ENCODE measurements at regions not wholly inside any gene's neighbourhood (a gene's known extent, or its start where the extent isn't known, plus 50 kb on each side); places are given as distances from the start of the nearest gene placed in this dataset.
"Not testable (repeated sequence)": the region's sequence is repeated elsewhere in the genome, so short reads cannot be mapped to it uniquely, and the experiment has no call there.

DNA sequence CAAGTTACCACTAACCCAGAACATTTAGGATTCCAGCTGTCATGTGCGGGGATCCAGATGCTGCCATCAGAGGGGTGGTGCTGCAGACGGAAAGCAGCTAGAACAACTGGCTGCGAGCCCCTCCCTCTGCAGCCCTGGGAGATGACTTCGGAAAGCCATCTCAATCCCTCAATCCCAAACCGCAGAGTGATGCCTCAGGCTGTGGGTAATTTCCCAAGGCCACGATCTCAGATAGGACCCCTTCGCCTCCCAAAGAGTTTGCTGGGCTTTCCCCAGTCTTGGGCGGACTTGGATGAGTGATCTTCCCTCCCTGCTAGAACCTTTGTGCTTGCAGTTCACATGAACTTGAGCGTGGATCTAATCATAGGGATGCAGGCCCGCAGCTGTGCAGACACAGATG is 71.3 kb upstream of the EN2 start:
- no peaks in the 10 kb centered on the region for H3K36me3 ChIP-seq (ENCODE audit: insufficient read depth, low read length)
- no peak overlapping the region for H3K4me3 ChIP-seq (ENCODE audit: low read depth, low read length)
- H2AFZ ChIP-seq (ENCODE audit: low read length, unreplicated experiment): no peak overlapping the region
- H3K4me1 ChIP-seq (ENCODE audit: control insufficient read depth, insufficient read depth, low read length, unreplicated experiment): no peaks in the 10 kb centered on the region
- H3K27me3 ChIP-seq (ENCODE audit: insufficient read depth, low read length): peaks cover 92% of the 10 kb centered on the region
- H3K79me2 ChIP-seq (ENCODE audit: control insufficient read depth, insufficient read depth, low read length, unreplicated experiment): no peaks in the 10 kb centered on the region
- H3K27ac ChIP-seq (ENCODE audit: low read depth, low read length): no peak overlapping the region

DNA sequence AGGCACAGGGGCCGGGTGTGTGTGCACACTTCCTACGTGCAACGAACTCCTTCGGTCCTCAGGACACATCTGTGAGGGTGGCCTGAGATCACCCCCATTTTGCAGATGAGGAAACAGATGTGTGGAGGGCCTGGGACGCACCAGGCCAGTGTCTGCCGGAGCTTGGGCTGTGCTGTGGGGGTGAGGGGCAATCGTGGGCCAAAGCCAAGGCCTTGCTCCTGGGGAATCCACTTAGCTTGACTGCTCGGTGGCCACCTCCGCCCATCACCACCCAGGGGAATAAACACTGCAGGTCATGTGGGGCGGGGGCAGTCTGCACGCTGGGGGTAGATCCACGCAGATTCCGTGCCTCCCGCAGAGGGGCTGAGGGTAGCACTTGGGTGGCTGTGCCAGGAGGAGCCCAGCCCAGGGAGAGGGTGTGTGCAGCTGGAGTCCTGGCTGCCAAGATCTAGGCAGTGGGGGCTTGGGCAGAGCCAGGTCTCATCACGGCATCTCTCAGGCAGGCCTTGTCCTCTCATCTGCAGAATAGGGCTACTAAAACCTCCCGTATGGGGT is 70.8 kb upstream of the EN2 start:
- no peaks in the 10 kb centered on the region for H3K79me2 ChIP-seq (ENCODE audit: control insufficient read depth, insufficient read depth, low read length, unreplicated experiment)
- H3K4me3 ChIP-seq (ENCODE audit: low read depth, low read length): no peak overlapping the region
- peaks cover 92% of the 10 kb centered on the region for H3K27me3 ChIP-seq (ENCODE audit: insufficient read depth, low read length)
- H3K4me1 ChIP-seq (ENCODE audit: control insufficient read depth, insufficient read depth, low read length, unreplicated experiment): no peaks in the 10 kb centered on the region
- H2AFZ ChIP-seq (ENCODE audit: low read length, unreplicated experiment): no peak overlapping the region
- no peaks in the 10 kb centered on the region for H3K36me3 ChIP-seq (ENCODE audit: insufficient read depth, low read length)
- H3K27ac ChIP-seq (ENCODE audit: low read depth, low read length): no peak overlapping the region

DNA sequence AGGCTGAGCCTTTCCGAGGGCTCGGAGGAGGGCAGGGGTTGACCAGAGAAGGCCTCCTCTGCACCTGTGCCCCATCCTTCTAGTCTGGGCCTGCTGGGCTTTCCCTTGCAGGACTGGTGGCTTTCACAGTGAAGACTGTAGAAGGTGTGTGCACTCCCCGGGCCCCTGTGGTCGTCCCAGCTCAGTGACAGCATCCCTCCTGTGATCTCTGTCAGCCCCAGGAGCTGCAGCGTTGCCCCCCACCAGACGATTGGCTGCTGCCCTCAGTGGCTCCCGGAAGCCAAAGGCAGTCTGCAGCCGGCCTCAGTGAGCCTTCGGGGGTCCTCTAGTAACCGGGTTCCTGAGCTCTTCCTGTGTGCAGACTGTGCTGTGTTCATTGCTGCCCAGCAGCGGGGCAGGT is 69.4 kb upstream of the EN2 start:
- Histone ChIP-seq H3K79me2 (ENCODE audit: control insufficient read depth, insufficient read depth, low read length, unreplicated experiment) (no peaks in the 10 kb centered on the region), H3K27me3 (ENCODE audit: insufficient read depth, low read length) (peaks cover 89% of the 10 kb centered on the region), H3K36me3 (ENCODE audit: insufficient read depth, low read length) (no peaks in the 10 kb centered on the region), H2AFZ (ENCODE audit: low read length, unreplicated experiment) (no peak overlapping the region), H3K27ac (ENCODE audit: low read depth, low read length) (no peak overlapping the region), H3K4me3 (ENCODE audit: low read depth, low read length) (no peak overlapping the region), H3K4me1 (ENCODE audit: control insufficient read depth, insufficient read depth, low read length, unreplicated experiment) (no peaks in the 10 kb centered on the region)

DNA sequence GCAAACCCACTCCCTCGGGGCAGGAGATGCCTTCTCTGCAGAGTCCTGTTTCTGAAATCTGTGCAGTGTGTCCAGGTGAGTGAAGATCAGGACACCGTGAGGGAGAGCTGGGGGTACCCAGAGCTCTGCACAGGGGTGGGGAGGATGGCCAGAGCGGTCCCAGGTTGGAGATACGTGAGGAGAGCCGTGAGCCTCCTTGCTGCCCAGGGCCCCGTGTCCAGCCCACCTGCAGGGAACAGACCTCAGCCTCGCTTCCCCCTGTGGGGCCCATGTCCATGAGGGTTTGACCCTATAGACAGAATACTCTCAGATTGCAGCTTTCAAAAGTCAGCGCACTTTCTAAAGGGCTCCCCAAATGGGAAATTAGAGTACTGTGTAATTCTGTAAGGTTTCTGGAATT is 66.5 kb upstream of the EN2 start:
- H3K36me3 ChIP-seq (ENCODE audit: insufficient read depth, low read length): no peaks in the 10 kb centered on the region
- H3K27me3 ChIP-seq (ENCODE audit: insufficient read depth, low read length): peaks cover 85% of the 10 kb centered on the region
- H3K4me1 ChIP-seq (ENCODE audit: control insufficient read depth, insufficient read depth, low read length, unreplicated experiment): no peaks in the 10 kb centered on the region
- no peak overlapping the region for H2AFZ ChIP-seq (ENCODE audit: low read length, unreplicated experiment)
- H3K79me2 ChIP-seq (ENCODE audit: control insufficient read depth, insufficient read depth, low read length, unreplicated experiment): no peaks in the 10 kb centered on the region
- H3K4me3 ChIP-seq (ENCODE audit: low read depth, low read length): no peak overlapping the region
- H3K27ac ChIP-seq (ENCODE audit: low read depth, low read length): no peak overlapping the region

DNA sequence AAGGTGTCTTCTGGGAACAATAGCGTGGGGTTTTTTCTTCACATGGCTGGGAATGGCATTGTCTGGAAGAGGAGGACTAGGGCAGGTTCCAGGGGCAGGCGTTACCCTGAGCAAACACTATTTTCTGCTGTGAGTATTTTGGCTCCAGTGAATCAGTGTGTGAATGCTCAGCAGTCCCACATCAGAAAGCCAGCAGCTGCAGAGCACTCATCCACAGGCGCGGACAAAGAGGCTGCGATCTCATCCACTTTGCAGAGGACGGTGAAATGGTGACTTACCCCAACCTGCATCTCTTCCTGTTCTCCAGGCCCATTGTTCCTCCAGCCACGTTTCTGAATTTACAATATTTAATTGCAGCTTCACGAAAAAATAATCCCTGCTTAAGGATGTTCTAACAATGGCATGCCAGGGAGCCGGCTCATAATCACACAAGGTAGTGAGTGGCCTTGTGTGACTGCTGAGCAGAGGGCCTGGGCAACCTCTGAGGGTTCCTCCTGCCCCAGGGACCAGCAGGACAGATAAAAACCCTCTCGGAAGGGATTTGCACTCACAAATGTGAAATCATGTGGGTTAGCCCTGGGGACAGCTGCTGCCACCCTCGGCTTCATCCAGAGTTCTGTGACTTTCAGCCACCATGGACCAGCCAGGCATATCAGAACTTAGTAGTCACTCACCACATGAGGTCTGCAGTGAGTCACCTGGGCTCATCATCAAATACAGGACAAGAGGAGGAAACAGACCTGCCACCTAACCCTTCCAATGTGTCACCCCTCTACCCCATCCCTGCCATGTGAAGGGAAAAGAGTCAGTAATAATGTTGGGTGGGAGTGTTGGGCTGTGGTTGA is 65.0 kb upstream of the EN2 start:
- no peak overlapping the region for H3K4me3 ChIP-seq (ENCODE audit: low read depth, low read length)
- H3K36me3 ChIP-seq (ENCODE audit: insufficient read depth, low read length): no peaks in the 10 kb centered on the region
- H3K4me1 ChIP-seq (ENCODE audit: control insufficient read depth, insufficient read depth, low read length, unreplicated experiment): no peaks in the 10 kb centered on the region
- no peaks in the 10 kb centered on the region for H3K79me2 ChIP-seq (ENCODE audit: control insufficient read depth, insufficient read depth, low read length, unreplicated experiment)
- no peak overlapping the region for H3K27ac ChIP-seq (ENCODE audit: low read depth, low read length)
- peaks cover 80% of the 10 kb centered on the region for H3K27me3 ChIP-seq (ENCODE audit: insufficient read depth, low read length)
- no peak overlapping the region for H2AFZ ChIP-seq (ENCODE audit: low read length, unreplicated experiment)

DNA sequence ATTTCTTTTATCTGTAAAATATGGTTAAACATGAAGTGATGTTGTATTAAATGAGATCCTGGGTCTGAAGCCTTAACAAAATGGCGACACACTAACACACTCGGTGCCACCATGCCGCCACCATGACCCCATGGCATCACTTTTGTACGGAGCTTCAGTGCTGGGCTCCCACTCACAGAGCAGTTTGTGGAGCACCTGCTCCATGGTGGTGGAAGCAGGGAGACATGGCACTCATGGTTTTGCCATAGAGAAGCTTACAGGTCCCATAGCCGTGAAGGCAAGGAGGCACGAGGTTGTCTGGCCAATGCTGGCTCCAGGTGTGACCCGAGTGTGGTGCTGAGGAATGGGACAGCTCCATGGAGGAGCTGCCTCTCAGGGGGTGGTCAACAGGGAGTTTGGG is 63.5 kb upstream of the EN2 start:
- no peak overlapping the region for H3K4me3 ChIP-seq (ENCODE audit: low read depth, low read length)
- H3K4me1 ChIP-seq (ENCODE audit: control insufficient read depth, insufficient read depth, low read length, unreplicated experiment): no peaks in the 10 kb centered on the region
- peaks cover 66% of the 10 kb centered on the region for H3K27me3 ChIP-seq (ENCODE audit: insufficient read depth, low read length)
- no peaks in the 10 kb centered on the region for H3K79me2 ChIP-seq (ENCODE audit: control insufficient read depth, insufficient read depth, low read length, unreplicated experiment)
- H3K36me3 ChIP-seq (ENCODE audit: insufficient read depth, low read length): no peaks in the 10 kb centered on the region
- no peak overlapping the region for H2AFZ ChIP-seq (ENCODE audit: low read length, unreplicated experiment)
- H3K27ac ChIP-seq (ENCODE audit: low read depth, low read length): no peak overlapping the region

DNA sequence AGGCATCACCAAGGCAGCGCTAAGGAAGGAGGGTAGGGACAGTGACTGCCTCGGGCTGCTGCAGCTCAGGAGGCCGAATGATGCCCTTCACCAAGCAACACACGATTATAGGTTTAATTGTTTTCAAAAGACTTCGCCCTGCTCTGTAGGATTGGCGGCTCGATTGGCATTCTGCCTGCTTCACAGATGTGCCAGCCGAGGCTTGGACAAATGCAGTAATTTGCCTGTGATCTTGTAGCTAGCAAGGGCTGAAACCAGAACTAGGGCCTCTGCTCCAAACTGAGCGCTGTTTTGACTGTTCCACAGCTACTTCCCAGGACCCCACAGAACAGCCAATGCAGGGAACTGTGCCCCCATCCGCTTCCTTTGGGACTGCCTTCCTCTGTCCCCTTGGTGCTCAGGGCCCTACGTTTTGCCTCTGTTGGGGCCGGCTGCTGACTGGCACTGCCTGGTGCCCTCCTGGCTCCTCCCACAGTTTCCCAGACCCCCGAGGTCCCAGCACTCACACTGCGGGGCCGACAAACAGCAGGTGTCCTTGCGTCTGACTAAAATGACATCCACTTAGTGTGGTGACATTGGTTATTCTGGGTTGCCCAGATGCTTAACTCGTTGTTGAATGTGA is 62.6 kb upstream of the EN2 start:
- H3K27ac ChIP-seq (ENCODE audit: low read depth, low read length): no peak overlapping the region
- H3K79me2 ChIP-seq (ENCODE audit: control insufficient read depth, insufficient read depth, low read length, unreplicated experiment): no peaks in the 10 kb centered on the region
- no peak overlapping the region for H2AFZ ChIP-seq (ENCODE audit: low read length, unreplicated experiment)
- H3K27me3 ChIP-seq (ENCODE audit: insufficient read depth, low read length): peaks cover 63% of the 10 kb centered on the region
- H3K36me3 ChIP-seq (ENCODE audit: insufficient read depth, low read length): no peaks in the 10 kb centered on the region
- H3K4me1 ChIP-seq (ENCODE audit: control insufficient read depth, insufficient read depth, low read length, unreplicated experiment): no peaks in the 10 kb centered on the region
- H3K4me3 ChIP-seq (ENCODE audit: low read depth, low read length): no peak overlapping the region

DNA sequence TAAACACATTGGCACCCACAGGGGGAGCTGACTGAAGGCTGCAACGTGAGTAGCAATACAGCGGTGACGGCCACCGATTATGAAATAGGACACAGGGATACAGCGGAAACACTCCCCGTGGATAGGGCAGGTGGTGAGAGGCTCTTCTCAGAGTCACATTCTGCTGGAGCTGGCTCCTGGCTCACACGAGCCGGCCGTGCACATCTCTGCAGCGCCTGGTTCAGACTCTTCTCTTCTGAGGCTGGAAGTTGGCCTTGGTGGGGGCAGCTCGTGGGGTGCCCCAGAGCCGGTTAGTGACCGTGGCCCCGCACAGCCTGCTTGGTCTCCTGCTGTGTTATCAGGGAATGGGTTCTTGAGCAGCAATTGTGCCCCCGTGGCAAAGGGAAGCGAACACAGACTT is 61.3 kb upstream of the EN2 start:
- Histone ChIP-seq H3K27ac (ENCODE audit: low read depth, low read length) (no peak overlapping the region), H3K4me3 (ENCODE audit: low read depth, low read length) (no peak overlapping the region), H3K4me1 (ENCODE audit: control insufficient read depth, insufficient read depth, low read length, unreplicated experiment) (no peaks in the 10 kb centered on the region), H3K36me3 (ENCODE audit: insufficient read depth, low read length) (no peaks in the 10 kb centered on the region), H3K27me3 (ENCODE audit: insufficient read depth, low read length) (peaks cover 62% of the 10 kb centered on the region), H3K79me2 (ENCODE audit: control insufficient read depth, insufficient read depth, low read length, unreplicated experiment) (no peaks in the 10 kb centered on the region), H2AFZ (ENCODE audit: low read length, unreplicated experiment) (no peak overlapping the region)

DNA sequence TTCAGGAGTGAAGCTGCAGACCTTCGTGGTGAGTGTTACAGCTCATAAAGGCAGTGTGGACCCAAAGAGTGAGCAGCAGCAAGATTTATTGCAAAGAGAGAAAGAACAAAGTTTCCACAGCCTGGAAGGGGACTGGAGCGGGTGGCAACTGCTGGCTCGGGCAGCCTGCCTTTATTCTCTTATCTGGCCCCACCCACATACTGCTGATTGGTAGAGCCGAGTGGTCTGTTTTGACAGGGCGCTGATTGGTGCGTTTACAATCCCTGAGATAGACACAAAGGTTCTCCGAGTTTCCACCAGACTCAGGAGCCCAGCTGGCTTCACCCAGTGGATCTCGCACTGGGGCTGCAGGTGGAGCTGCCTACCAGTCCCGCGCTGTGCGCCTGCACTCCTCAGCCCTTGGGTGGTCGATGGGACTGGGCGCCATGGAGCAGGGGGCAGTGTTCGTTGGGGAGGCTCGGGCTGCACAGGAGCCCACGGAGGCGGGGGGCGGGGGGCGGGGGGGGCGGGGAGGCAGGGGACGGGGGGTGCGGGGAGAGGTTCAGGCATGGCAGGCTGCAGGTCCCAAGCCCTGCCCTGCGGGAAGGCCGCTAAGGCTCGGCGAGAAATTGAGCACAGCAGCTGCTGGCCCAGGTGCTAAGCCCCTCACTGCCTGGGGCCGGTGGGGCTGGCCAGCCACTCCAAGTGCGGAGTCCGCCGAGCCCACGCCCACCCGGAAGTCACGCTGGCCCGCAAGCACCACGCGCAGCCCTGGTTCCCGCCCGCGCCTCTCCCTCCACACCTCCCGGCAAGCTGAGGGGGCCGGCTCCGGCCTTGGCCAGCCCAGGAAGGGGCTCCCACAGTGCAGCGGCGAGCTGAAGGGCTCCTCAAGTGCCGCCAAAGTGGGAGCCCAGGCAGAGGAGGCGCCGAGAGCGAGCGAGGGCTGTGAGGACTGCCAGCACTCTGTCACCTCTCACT is 59.9 kb upstream of the EN2 start:
- H3K27me3 ChIP-seq (ENCODE audit: insufficient read depth, low read length): peaks cover 62% of the 10 kb centered on the region
- not testable (repeated sequence) for H3K27ac ChIP-seq (ENCODE audit: low read depth, low read length); H3K79me2 ChIP-seq (ENCODE audit: control insufficient read depth, insufficient read depth, low read length, unreplicated experiment); H3K4me1 ChIP-seq (ENCODE audit: control insufficient read depth, insufficient read depth, low read length, unreplicated experiment); H2AFZ ChIP-seq (ENCODE audit: low read length, unreplicated experiment); H3K4me3 ChIP-seq (ENCODE audit: low read depth, low read length); H3K36me3 ChIP-seq (ENCODE audit: insufficient read depth, low read length)

DNA sequence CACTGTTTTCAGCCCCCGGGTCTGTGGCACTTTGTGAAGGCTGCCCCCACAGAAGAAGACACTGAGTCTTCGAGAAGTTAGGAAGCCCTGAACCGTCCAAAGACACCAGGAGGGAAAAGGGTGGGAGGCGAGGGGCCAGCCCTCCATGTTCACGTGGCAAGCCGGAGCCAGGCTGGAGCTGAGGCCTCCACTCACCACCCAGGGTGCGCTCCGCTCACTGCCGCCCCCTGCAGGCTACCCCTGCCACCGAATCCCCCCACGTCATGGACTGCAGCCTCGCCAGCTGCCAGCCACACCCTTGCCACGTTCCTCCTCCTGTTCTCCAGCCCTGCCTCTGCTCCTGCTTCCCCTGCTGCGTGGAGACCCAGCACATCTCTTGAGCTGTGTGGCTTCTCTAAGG is 59.0 kb upstream of the EN2 start:
- Histone ChIP-seq H3K4me3 (ENCODE audit: low read depth, low read length) (no peak overlapping the region), H3K27me3 (ENCODE audit: insufficient read depth, low read length) (peaks cover 68% of the 10 kb centered on the region), H3K36me3 (ENCODE audit: insufficient read depth, low read length) (no peaks in the 10 kb centered on the region), H3K4me1 (ENCODE audit: control insufficient read depth, insufficient read depth, low read length, unreplicated experiment) (no peaks in the 10 kb centered on the region), H2AFZ (ENCODE audit: low read length, unreplicated experiment) (no peak overlapping the region), H3K79me2 (ENCODE audit: control insufficient read depth, insufficient read depth, low read length, unreplicated experiment) (no peaks in the 10 kb centered on the region), H3K27ac (ENCODE audit: low read depth, low read length) (no peak overlapping the region)
